Left kidney (tissue), 1 donor: ENCODE measurements at regions not wholly inside any gene's neighbourhood (a gene's known extent, or its start where the extent isn't known, plus 50 kb on each side); places are given as distances from the start of the nearest gene placed in this dataset.
A peak's percentile ranks its signal among the peaks of the same experiment; 100 is the strongest.
"Not testable (repeated sequence)": the region's sequence is repeated elsewhere in the genome, so short reads cannot be mapped to it uniquely, and the experiment has no call there.

ENCODE experiments used
- DNase-seq: peaks from one replicate; pipeline ENCODE4 v3.0.0-alpha.2; 2013

- DNase-seq, result no peak
Observed at GRCh38 chr2:111252436-111252835, 131.7 kb downstream of the BCL2L11 start.

GRCh38 chr2:111254916-111255315 is 134.2 kb downstream of the BCL2L11 start:
- DNase-seq, result not testable (repeated sequence)

- DNase-seq, result not testable (repeated sequence)
Observed at GRCh38 chr2:111256628-111257027, 135.9 kb downstream of the BCL2L11 start.

GRCh38 chr2:111257607-111258006 is 136.9 kb downstream of the BCL2L11 start:
- DNase-seq, result not testable (repeated sequence)

- not testable (repeated sequence) for DNase-seq
Observed at GRCh38 chr2:111258318-111258717, 137.6 kb downstream of the BCL2L11 start.

- DNase-seq, result not testable (repeated sequence)
Observed at GRCh38 chr2:111262627-111263379, 142.1 kb downstream of the BCL2L11 start.

GRCh38 chr2:111263380-111264017 is 142.8 kb downstream of the BCL2L11 start:
- DNase-seq, result not testable (repeated sequence)

- not testable (repeated sequence) for DNase-seq
Observed at GRCh38 chr2:111264956-111265355, 144.2 kb downstream of the BCL2L11 start.

- DNase-seq, result not testable (repeated sequence)
Observed at GRCh38 chr2:111266556-111266955, 145.8 kb downstream of the BCL2L11 start.

- DNase-seq, result not testable (repeated sequence)
Observed at GRCh38 chr2:111267038-111267437, 146.3 kb downstream of the BCL2L11 start.

- not testable (repeated sequence) for DNase-seq
Observed at GRCh38 chr2:111269761-111270323, 149.1 kb downstream of the BCL2L11 start.

GRCh38 chr2:111270569-111270968 is 149.9 kb downstream of the BCL2L11 start:
- not testable (repeated sequence) for DNase-seq

GRCh38 chr2:111271647-111272304 is 151.1 kb downstream of the BCL2L11 start:
- DNase-seq, result not testable (repeated sequence)

- DNase-seq, result not testable (repeated sequence)
Observed at GRCh38 chr2:111273007-111273406, 152.3 kb downstream of the BCL2L11 start.

- not testable (repeated sequence) for DNase-seq
Observed at GRCh38 chr2:111275047-111275853, 154.5 kb downstream of the BCL2L11 start.

- not testable (repeated sequence) for DNase-seq
Observed at GRCh38 chr2:111275854-111276171, 155.1 kb downstream of the BCL2L11 start.

GRCh38 chr2:111278133-111278532 is 157.4 kb downstream of the BCL2L11 start:
- DNase-seq, result not testable (repeated sequence)

- not testable (repeated sequence) for DNase-seq
Observed at GRCh38 chr2:111280709-111281286, 160.1 kb downstream of the BCL2L11 start.

GRCh38 chr2:111282162-111282561 is 161.4 kb downstream of the BCL2L11 start:
- DNase-seq, result not testable (repeated sequence)

- peak; percentile 15 for DNase-seq
Observed at GRCh38 chr2:111287646-111288568, 167.2 kb downstream of the BCL2L11 start.
